OCI-LY1 (cell line): ENCODE measurements at regions not wholly inside any gene's neighbourhood (a gene's known extent, or its start where the extent isn't known, plus 50 kb on each side); places are given as distances from the start of the nearest gene placed in this dataset.

Experiments used
- H2AFZ ChIP-seq: fragments of 200-600 bp; sonication (generic), shearing (Covaris generic); 2 replicates; pipeline ENCODE4 v1.6.0; 2014; ENCODE audit warnings: antibody characterized with exemption, mild to moderate bottlenecking, low read length
- H3F3A ChIP-seq: fragments of 200-600 bp; sonication (generic), shearing (Covaris generic); 2 replicates; pipeline ENCODE4 v1.6.0; 2014; ENCODE audit warnings: mild to moderate bottlenecking, antibody characterized with exemption, low read length, moderate library complexity; ENCODE audit not compliant: insufficient read depth
- H3K27ac ChIP-seq: fragments of 200-600 bp; sonication (generic); 2 replicates; pipeline ENCODE4 v1.5.1; 2014; ENCODE audit warnings: low read length, mixed run types, mild to moderate bottlenecking, low read depth; ENCODE audit not compliant: poor library complexity, severe bottlenecking
- H3K27me3 ChIP-seq: fragments of 200-600 bp; sonication (generic); 2 replicates; pipeline ENCODE4 v1.6.0; 2014; ENCODE audit warnings: antibody characterized with exemption, mild to moderate bottlenecking, low read length, moderate library complexity; ENCODE audit not compliant: insufficient read depth
- H3K36me3 ChIP-seq: fragments of 200-600 bp; sonication (generic); 2 replicates; pipeline ENCODE4 v1.6.1; 2014; ENCODE audit warnings: mild to moderate bottlenecking, antibody characterized with exemption, low read length, moderate library complexity, mixed read lengths; ENCODE audit not compliant: insufficient read depth
- H3K4me1 ChIP-seq: fragments of 200-600 bp; sonication (generic); 2 replicates; pipeline ENCODE4 v1.5.1; 2014; ENCODE audit warnings: mild to moderate bottlenecking, low read length, moderate library complexity; ENCODE audit not compliant: insufficient read depth, severe bottlenecking
- H3K4me2 ChIP-seq: fragments of 200-600 bp; sonication (generic), shearing (Covaris generic); 2 replicates; pipeline ENCODE4 v1.6.1; 2014; ENCODE audit warnings: low read length
- H3K4me3 ChIP-seq: fragments of 200-600 bp; sonication (generic); 2 replicates; pipeline ENCODE4 v1.5.1; 2014; ENCODE audit warnings: low read length, low read depth, mild to moderate bottlenecking, mixed read lengths; ENCODE audit not compliant: poor library complexity, severe bottlenecking
- H3K79me2 ChIP-seq: fragments of 200-600 bp; shearing (Covaris generic); 2 replicates; pipeline ENCODE4 v1.6.1; 2016; ENCODE audit warnings: mixed run types, low read length, mixed read lengths; ENCODE audit not compliant: insufficient read depth
- H3K9ac ChIP-seq: fragments of 200-600 bp; sonication (generic), shearing (Covaris generic); 2 replicates; pipeline ENCODE4 v1.6.1; 2014; ENCODE audit warnings: mild to moderate bottlenecking, low read length, mixed read lengths
- H3K9me2 ChIP-seq: fragments of 200-600 bp; sonication (generic), shearing (Covaris generic); 2 replicates; pipeline ENCODE4 v1.6.1; 2014; ENCODE audit warnings: low read depth, mild to moderate bottlenecking, low read length, mixed read lengths
- H3K9me3 ChIP-seq: fragments of 200-600 bp; shearing (Covaris generic); 2 replicates; pipeline ENCODE4 v1.6.1; 2014; ENCODE audit warnings: low read length, mixed read lengths
- H4K20me1 ChIP-seq: fragments of 200-600 bp; sonication (generic), shearing (Covaris generic); 2 replicates; pipeline ENCODE4 v1.6.0; 2016; ENCODE audit warnings: mild to moderate bottlenecking, low read length; ENCODE audit not compliant: insufficient read depth
- EZH2 ChIP-seq: fragments of 200-600 bp; sonication (generic), shearing (Covaris generic); IDR thresholded peaks from 2 replicates; pipeline ENCODE4 v1.8.0; 2017; ENCODE audit warnings: borderline replicate concordance, mixed run types, mild to moderate bottlenecking, antibody characterized with exemption, low read length, moderate library complexity, mixed read lengths
- TF ChIP-seq, protein P1 (sequence below): fragments of 200-600 bp; sonication (generic), shearing (Covaris generic); IDR thresholded peaks from 2 replicates; pipeline ENCODE4 v1.5.1; 2017; ENCODE audit warnings: mild to moderate bottlenecking, antibody characterized with exemption, low read length, moderate library complexity, mixed read lengths

- no peak overlapping the region for H3K4me3 ChIP-seq
These were observed 263.9 kb downstream of the GLI2 start for GRCh38 chr2:120999377-121000097.

DNA sequence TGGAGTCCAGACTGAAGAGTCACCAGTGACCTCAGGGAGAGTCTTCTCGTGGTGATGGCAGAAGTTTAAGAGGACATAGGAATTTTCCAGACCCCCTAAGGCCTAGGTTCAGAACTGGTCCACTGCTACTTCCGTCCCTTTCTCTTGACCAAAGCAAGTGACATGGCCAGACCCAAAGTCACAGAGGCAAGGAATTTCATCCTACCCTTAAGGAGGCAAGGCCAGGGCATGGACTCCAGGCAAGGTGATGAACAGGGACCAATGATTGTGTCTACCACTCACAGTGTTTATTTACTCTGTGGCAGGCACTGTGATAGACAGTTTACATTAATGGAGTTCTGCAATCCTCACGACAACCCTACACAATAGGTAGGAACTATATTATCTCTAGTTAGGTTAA lies 265.1 kb downstream of the GLI2 start:
- TF ChIP-seq, protein P1, sequence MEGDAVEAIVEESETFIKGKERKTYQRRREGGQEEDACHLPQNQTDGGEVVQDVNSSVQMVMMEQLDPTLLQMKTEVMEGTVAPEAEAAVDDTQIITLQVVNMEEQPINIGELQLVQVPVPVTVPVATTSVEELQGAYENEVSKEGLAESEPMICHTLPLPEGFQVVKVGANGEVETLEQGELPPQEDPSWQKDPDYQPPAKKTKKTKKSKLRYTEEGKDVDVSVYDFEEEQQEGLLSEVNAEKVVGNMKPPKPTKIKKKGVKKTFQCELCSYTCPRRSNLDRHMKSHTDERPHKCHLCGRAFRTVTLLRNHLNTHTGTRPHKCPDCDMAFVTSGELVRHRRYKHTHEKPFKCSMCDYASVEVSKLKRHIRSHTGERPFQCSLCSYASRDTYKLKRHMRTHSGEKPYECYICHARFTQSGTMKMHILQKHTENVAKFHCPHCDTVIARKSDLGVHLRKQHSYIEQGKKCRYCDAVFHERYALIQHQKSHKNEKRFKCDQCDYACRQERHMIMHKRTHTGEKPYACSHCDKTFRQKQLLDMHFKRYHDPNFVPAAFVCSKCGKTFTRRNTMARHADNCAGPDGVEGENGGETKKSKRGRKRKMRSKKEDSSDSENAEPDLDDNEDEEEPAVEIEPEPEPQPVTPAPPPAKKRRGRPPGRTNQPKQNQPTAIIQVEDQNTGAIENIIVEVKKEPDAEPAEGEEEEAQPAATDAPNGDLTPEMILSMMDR, result no peak
- TF ChIP-seq EZH2, result no peak
- no peaks in the 10 kb centered on the region for H3K79me2 ChIP-seq
- H2AFZ ChIP-seq, result no peak overlapping the region
- H3K4me1 ChIP-seq, result no peaks in the 10 kb centered on the region
- H3K27ac ChIP-seq, result no peak overlapping the region
- no peaks in the 10 kb centered on the region for H3K9me3 ChIP-seq
- H3K36me3 ChIP-seq, result no peaks in the 10 kb centered on the region
- no peak overlapping the region for H3K4me3 ChIP-seq
- no peaks in the 10 kb centered on the region for H3K9me2 ChIP-seq
- no peak overlapping the region for H3K9ac ChIP-seq
- H3K4me2 ChIP-seq, result no peak overlapping the region
- no peaks in the 10 kb centered on the region for H3F3A ChIP-seq
- H4K20me1 ChIP-seq, result no peaks in the 10 kb centered on the region
- H3K27me3 ChIP-seq, result no peaks in the 10 kb centered on the region

More at GRCh38 chr2:120999377-121000097, 263.9 kb downstream of the GLI2 start:
- Histone ChIP-seq H3K79me2 (no peaks in the 10 kb centered on the region), H3K4me1 (no peaks in the 10 kb centered on the region), H4K20me1 (no peaks in the 10 kb centered on the region), H3K36me3 (no peaks in the 10 kb centered on the region), H3K9ac (no peak overlapping the region), H2AFZ (no peak overlapping the region), H3K27me3 (no peaks in the 10 kb centered on the region), H3K9me2 (no peaks in the 10 kb centered on the region), H3F3A (no peaks in the 10 kb centered on the region), H3K9me3 (no peaks in the 10 kb centered on the region), H3K4me2 (no peak overlapping the region), H3K27ac (no peak overlapping the region)
- TF ChIP-seq, protein P1, result no peak
- TF ChIP-seq EZH2, result no peak

- TF ChIP-seq, protein P1, result no peak
- no peak for TF ChIP-seq EZH2
- no peaks in the 10 kb centered on the region for H3K9me2 ChIP-seq
- no peaks in the 10 kb centered on the region for H3K27me3 ChIP-seq
- no peaks in the 10 kb centered on the region for H4K20me1 ChIP-seq
- no peak overlapping the region for H3K9ac ChIP-seq
- H3K4me1 ChIP-seq, result no peaks in the 10 kb centered on the region
- no peak overlapping the region for H2AFZ ChIP-seq
- H3K4me2 ChIP-seq, result no peak overlapping the region
- H3K36me3 ChIP-seq, result no peaks in the 10 kb centered on the region
- H3K9me3 ChIP-seq, result no peaks in the 10 kb centered on the region
- no peak overlapping the region for H3K27ac ChIP-seq
- no peaks in the 10 kb centered on the region for H3K79me2 ChIP-seq
- no peaks in the 10 kb centered on the region for H3F3A ChIP-seq
- no peak overlapping the region for H3K4me3 ChIP-seq
These were observed 266.0 kb downstream of the GLI2 start for GRCh38 chr2:121001641-121002040.
